HepG2 (cell line): ENCODE measurements at regions not wholly inside any gene's neighbourhood (a gene's known extent, or its start where the extent isn't known, plus 50 kb on each side); places are given as distances from the start of the nearest gene placed in this dataset.

Source experiments
- CBX5 ChIP-seq: sonication (generic); formaldehyde crosslinking; IDR thresholded peaks from 2 replicates; pipeline ENCODE4 v1.4.0; 2020; ENCODE audit warnings: missing genetic modification reagents, borderline replicate concordance
- HOXA5 ChIP-seq: sonication (generic); formaldehyde crosslinking; IDR thresholded peaks from 2 replicates; pipeline ENCODE4 v1.4.0; 2020; ENCODE audit warnings: missing genetic modification reagents
- RFX3 ChIP-seq: IDR thresholded peaks from 2 replicates; pipeline ENCODE4 v1.6.1; 2016; ENCODE audit warnings: missing biosample characterization, missing genetic modification reagents
- ZBTB7B ChIP-seq: sonication (generic); formaldehyde crosslinking; IDR thresholded peaks from 2 replicates; pipeline ENCODE4 v1.4.0; 2020; ENCODE audit warnings: missing genetic modification reagents

DNA sequence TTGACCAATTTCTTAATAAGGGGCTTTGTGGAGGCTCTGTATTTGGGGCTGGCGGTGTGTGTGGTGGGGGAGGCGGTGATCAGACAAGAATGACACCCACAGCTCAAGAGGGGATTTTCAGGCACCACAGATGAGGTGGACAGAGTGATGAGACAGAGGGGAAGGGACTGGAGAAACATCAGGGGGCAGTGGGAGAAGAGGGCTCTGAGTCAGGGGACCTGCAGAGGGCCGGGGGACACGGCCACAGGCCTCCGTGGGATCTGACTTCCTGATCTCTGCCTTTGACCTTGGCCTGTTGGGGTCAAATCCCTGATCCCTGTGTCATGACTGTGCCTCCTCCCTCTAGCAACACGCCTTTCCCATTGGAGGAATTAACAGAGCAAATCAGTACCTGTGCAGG lies 197.7 kb downstream of the C9orf50 start:
- TF ChIP-seq ZBTB7B: no peak
- TF ChIP-seq CBX5: no peak
- no peak for TF ChIP-seq HOXA5 (CRISPR knock-in tag)
- no peak for TF ChIP-seq RFX3
